AG04449 (cell line): ENCODE measurements at regions not wholly inside any gene's neighbourhood (a gene's known extent, or its start where the extent isn't known, plus 50 kb on each side); places are given as distances from the start of the nearest gene placed in this dataset.

Source experiments
- CTCF ChIA-PET: fragments of 350-600 bp; formaldehyde crosslinking; extraction: SDS; loops from one replicate; lab custom pipeline; 2021; ENCODE audit warnings: antibody characterized with exemption; lab: Yijun Ruan, JAX
- POLR2A ChIA-PET: fragments of 400-600, 350-600 bp; formaldehyde crosslinking; extraction: SDS; loops from one replicate; lab custom pipeline; 2020; ENCODE audit warnings: antibody characterized with exemption, inconsistent platforms; lab: Yijun Ruan, JAX
- DNase-seq: peaks from one replicate; pipeline ENCODE4 v3.0.0-alpha.2; 2010; ENCODE audit warnings: low read depth, low spot score
- H3K4me3 ChIP-seq: 2 replicates; pipeline ENCODE4 v1.5.1; 2011; ENCODE audit warnings: low read depth, mild to moderate bottlenecking, control low read depth, low read length
- TF ChIP-seq, protein P1 (sequence below): IDR thresholded peaks from one replicate; pipeline ENCODE4 v1.5.1; 2011; ENCODE audit warnings: mild to moderate bottlenecking, moderate library complexity, low read length, control low read depth, inconsistent platforms; ENCODE audit not compliant: insufficient read depth; ENCODE audit errors: missing control alignments

DNA sequence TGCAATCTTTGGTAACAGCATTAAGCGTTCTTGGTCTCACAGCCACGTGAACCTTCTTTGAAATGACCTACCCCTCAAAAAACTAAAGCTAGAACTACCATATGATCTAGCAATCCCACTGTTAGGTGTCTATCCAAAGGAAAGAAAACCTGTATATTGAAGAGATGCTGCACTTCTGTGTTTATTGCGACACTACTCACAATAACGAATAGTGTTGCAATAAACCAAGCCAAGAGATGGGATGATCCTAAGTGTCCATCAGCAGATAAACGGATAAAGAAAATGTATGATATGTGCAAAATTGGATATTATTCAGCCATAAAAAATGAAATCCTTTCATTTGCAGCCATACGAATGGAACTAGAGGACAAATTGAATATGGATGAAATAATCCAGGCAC is 637.9 kb downstream of the EFNB2 start:
- no peak for DNase-seq
- TF ChIP-seq, protein P1, sequence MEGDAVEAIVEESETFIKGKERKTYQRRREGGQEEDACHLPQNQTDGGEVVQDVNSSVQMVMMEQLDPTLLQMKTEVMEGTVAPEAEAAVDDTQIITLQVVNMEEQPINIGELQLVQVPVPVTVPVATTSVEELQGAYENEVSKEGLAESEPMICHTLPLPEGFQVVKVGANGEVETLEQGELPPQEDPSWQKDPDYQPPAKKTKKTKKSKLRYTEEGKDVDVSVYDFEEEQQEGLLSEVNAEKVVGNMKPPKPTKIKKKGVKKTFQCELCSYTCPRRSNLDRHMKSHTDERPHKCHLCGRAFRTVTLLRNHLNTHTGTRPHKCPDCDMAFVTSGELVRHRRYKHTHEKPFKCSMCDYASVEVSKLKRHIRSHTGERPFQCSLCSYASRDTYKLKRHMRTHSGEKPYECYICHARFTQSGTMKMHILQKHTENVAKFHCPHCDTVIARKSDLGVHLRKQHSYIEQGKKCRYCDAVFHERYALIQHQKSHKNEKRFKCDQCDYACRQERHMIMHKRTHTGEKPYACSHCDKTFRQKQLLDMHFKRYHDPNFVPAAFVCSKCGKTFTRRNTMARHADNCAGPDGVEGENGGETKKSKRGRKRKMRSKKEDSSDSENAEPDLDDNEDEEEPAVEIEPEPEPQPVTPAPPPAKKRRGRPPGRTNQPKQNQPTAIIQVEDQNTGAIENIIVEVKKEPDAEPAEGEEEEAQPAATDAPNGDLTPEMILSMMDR, result no peak
- CTCF ChIA-PET, result no interaction called here
- POLR2A ChIA-PET, result no interaction called here
- H3K4me3 ChIP-seq, result no peak overlapping the region

DNA sequence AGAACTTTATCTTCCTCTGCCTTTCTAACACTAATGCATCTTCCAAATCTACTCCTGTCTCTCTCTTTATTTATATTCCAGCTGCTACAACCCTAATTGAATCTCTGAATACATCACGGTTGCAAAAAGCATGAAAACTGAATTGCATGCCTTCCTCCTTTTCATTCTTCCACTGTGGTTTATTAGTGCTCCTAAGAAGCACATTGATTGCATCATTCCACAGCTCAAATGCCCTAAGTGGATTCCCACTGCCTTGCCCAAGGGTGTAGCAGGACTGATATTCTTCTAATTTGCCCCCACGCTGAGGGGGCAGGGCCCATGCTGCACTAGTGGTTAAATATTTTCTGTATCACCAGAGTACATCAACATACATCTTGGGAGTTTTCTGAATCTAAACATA is 640.8 kb downstream of the EFNB2 start:
- POLR2A ChIA-PET, result no interaction called here
- CTCF ChIA-PET, result no interaction called here
- TF ChIP-seq, protein P1, result no peak
- no peak overlapping the region for H3K4me3 ChIP-seq
- DNase-seq, result no peak

DNA sequence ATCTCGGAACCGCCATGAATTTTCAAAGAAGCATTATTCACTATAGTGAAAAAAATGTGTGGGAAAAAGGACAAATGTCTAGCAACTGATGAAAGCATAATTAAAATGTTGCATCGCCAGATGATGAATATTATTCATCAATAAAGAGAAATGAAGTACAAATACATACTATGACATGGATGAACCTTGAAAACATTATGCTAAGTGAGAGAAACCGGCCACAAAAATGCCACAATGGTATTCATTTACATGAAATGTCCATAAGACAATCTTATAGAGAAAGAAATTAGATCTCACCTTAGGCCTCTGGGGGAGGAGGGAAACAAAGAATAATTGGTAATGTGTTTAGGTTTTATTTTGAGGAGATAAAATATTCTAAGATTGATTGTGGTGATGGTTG is 645.0 kb downstream of the EFNB2 start:
- no peak for DNase-seq
- TF ChIP-seq, protein P1, result no peak
- ChIA-PET CTCF (no interaction called here), POLR2A (no interaction called here)
- H3K4me3 ChIP-seq, result no peak overlapping the region

DNA sequence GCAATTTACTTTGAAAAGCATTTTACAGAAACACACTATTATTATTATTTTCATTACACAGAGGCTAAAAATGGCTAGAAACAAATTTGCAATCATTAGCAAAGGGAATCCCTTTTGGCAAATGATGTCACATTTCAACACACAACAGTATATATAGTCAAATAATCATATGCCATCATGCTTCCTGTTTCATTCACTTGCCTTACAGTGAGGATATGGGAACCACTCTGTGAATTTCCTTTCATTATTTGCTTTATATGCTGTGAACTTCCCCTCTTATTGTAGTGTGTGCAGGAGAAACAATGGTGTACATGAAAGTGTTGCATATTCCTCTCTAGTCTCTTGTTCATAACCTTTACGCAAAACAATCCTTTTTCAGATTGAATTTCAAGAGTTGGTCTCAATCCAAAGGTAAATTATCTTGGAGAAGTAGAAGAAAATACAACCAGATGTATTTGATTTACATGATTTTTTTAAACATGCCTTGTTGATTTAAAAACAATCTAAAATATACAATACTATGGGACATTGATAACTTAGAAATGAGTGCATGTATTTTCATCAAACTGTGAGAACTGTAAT is 657.3 kb downstream of the EFNB2 start:
- CTCF ChIA-PET, result no interaction called here
- DNase-seq, result no peak

DNA sequence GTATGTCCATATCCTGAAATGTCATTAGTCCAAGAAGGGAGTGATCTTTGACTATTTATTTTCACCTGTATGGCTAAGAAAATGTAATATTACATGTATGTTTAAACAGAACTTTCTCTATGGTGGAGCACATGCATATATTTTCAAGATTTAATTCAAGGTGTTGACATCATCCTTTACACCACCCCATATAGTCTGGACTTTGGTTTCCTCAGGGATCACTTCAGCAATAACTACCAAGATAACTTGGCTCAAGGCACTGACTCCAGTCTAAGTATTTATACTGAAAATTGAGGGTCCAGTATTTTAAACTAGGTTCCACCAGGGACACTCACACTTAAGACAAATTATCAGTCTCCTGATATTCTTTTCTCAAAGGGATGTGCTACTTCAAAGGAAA is 660.6 kb downstream of the EFNB2 start:
- TF ChIP-seq, protein P1, result no peak
- no peak overlapping the region for H3K4me3 ChIP-seq
- DNase-seq, result no peak
- CTCF ChIA-PET, result no interaction called here
- POLR2A ChIA-PET, result no interaction called here

More for the DNA sequence above, 657.3 kb downstream of the EFNB2 start:
- no peak overlapping the region for H3K4me3 ChIP-seq
- TF ChIP-seq, protein P1, result no peak
- POLR2A ChIA-PET, result no interaction called here

DNA sequence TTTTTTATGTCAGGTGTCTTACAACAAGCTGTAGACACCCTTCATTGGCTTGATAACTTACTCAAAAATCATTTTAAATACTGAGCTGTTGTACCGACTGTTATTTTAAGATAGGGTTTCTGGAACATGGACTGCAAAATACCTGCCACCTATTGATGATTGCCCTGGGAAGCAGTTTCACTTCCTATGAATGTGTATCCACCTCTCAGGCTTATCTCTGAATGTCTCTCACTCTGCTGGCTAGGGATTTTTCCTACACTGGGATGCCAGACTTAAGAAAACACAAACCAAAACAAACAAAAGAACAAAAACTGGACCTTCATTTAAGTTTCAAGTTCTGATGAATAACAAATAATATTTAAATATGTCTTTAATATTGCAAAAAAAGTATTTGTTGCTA is 663.7 kb downstream of the EFNB2 start:
- ChIA-PET CTCF (no interaction called here), POLR2A (no interaction called here)
- no peak overlapping the region for H3K4me3 ChIP-seq
- TF ChIP-seq, protein P1, result no peak
- no peak for DNase-seq
